ENCODE measurements at regions not wholly inside any gene's neighbourhood (a gene's known extent, or its start where the extent isn't known, plus 50 kb on each side); places are given as distances from the start of the nearest gene placed in this dataset.

DNA sequence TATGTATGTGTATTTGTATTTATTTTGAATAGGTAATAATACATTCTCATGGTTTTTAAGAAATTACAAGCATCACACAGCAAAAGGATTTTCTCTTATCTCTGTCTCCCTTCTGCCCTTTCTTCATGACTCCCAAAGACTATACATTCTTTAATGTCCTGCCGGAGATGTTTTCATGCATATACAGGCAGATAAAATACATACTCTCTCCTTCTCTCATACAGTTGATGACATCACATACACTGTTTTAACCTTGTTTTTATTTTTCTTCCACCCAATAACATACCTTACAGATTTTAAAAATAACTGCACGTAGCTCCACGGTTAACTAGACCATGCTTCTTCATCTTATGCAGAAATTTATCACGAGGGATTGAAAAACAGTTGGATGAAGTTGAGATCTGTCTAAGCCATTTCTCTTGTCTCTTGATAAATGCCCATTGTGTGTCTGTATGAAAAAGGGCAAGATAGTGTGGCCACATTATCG, 249.8 kb downstream of the EDEM1 start:
- H3K4me1 Mint-ChIP-seq, result peaks cover 9 to 16% of the 10 kb centered on the region in 2 donors
- H3K27ac Mint-ChIP-seq, result no peak overlapping the region
- H3K4me3 Mint-ChIP-seq, result no peak overlapping the region
- ATAC-seq (replicated peaks) (no peak), DNase-seq (no peak)
- no peaks in the 10 kb centered on the region for H3K9me3 Mint-ChIP-seq
- H3K27me3 Mint-ChIP-seq, result peaks cover 5 to 10% of the 10 kb centered on the region in 2 donors
- H3K36me3 Mint-ChIP-seq, result no peaks in the 10 kb centered on the region

DNA sequence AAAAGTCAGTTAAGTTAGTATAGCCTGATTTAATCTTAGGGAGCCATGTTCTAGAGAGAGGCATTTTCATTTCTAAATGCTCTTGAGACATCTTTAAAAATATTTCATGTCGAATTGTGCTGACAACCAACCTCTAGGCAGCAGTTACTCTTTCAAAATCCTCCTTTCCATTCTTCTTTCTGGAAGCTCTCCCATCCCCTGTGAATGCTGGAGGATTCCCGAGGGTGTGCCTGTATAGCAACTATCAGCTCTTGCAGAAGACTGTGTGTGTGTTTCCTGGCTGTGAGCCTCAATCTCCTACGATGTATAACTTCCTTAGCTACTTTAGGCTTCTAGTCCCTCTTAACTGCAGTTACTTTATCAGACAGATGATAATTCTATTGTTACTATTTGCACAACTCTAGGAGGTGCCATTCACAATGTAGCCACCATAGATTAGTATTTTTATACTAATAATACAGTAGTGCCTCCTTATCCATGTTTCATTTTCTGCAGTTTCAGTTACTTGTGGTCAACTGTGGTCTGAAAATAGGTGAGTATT, 250.3 kb downstream of the EDEM1 start:
- peaks cover 5 to 10% of the 10 kb centered on the region in 2 donors for H3K27me3 Mint-ChIP-seq
- ATAC-seq (replicated peaks) (no peak), DNase-seq (no peak)
- no peaks in the 10 kb centered on the region for H3K36me3 Mint-ChIP-seq
- peaks cover 9 to 14% of the 10 kb centered on the region in 2 donors for H3K4me1 Mint-ChIP-seq
- H3K4me3 Mint-ChIP-seq, result no peak overlapping the region
- peak overlapping the region; percentile 62 for H3K27ac Mint-ChIP-seq
- no peaks in the 10 kb centered on the region for H3K9me3 Mint-ChIP-seq

DNA sequence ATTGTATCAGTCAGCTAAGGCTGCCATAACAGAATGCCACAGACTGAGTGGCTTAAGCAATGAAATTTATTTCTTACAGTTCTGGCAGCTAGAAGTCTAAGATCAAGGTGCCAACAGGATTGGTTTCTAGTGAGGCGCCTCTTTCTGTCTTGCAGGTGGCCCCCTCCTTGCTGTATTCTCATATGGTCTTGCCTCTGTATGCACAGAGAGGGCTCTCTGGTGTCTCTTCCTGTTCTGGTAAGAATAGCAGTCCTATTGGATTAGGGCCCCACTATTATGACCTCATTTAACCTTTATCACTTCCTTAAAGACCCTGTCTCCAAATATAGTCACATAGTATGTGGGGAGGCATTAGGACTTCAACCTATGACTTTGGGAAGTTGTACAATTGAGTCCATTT, 253.9 kb downstream of the EDEM1 start:
- ATAC-seq (replicated peaks) (peak; percentile 43 to 51), DNase-seq (no peak)
- Mint-ChIP-seq H3K4me1 (peaks cover 0 to 4% of the 10 kb centered on the region in 2 donors), H3K27ac (no peak overlapping the region), H3K27me3 (peaks cover 5 to 10% of the 10 kb centered on the region in 2 donors), H3K9me3 (peaks cover 0 to 4% of the 10 kb centered on the region in 2 donors), H3K36me3 (no peaks in the 10 kb centered on the region), H3K4me3 (no peak overlapping the region)

DNA sequence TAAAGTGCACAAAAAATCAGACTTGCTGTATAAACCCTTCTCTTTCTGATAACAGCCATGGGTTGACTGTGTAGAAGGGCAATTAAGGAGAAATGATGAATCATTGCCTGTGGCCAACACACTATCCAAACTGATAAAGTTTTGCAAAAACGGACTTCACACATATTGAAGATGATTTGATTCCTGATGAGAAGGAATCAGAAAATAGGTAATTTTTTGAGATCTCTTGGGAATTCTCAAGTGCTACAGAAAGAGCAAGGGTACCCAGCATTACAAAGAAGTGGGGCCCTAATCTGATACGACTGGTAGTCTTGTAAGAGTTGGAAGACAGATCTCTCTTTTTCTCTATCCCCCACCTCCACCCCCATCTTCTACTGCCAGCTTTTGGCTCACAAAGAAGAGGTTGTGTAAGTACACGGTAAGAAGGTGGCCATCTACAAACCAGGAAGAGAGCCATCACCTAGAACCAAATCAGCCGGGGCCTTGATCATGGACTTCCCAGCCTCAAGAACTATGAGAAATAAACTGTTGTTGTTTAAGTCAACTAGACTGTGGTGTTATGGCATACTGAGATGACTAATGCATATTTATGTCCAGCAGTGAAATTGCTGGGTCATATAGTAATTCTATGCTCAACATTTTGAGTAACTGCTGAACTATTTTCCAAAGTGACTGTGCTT, 254.7 kb downstream of the EDEM1 start:
- no peak for ATAC-seq (replicated peaks)
- H3K4me3 Mint-ChIP-seq, result no peak overlapping the region
- no peak overlapping the region for H3K27ac Mint-ChIP-seq
- peaks cover 0 to 4% of the 10 kb centered on the region in 2 donors for H3K4me1 Mint-ChIP-seq
- peaks cover 5 to 10% of the 10 kb centered on the region in 2 donors for H3K27me3 Mint-ChIP-seq
- H3K36me3 Mint-ChIP-seq, result no peaks in the 10 kb centered on the region
- DNase-seq, result no peak
- peaks cover 0 to 4% of the 10 kb centered on the region in 2 donors for H3K9me3 Mint-ChIP-seq

DNA sequence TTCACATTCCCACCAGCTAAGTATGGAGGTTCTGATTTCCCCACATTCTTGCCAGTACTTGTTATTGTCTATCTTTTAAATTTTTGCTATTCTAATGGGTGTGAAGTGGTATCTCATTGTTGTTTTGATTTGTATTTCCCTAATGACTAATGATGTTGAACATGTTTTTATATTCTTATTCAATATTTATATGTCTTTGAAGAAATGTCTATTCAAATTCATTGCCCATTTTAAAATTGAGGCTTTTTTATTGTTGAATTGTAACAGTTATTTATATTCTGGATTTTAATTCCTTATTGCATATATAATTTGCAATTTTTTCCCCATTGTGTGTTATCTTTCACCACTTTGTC, 255.3 kb downstream of the EDEM1 start:
- Mint-ChIP-seq H3K27ac (no peak overlapping the region), H3K4me1 (peaks cover 0 to 4% of the 10 kb centered on the region in 2 donors), H3K36me3 (no peaks in the 10 kb centered on the region), H3K27me3 (peaks cover 5 to 9% of the 10 kb centered on the region in 2 donors), H3K9me3 (peaks cover 0 to 4% of the 10 kb centered on the region in 2 donors), H3K4me3 (no peak overlapping the region)
- ATAC-seq (replicated peaks) (no peak), DNase-seq (no peak)

DNA sequence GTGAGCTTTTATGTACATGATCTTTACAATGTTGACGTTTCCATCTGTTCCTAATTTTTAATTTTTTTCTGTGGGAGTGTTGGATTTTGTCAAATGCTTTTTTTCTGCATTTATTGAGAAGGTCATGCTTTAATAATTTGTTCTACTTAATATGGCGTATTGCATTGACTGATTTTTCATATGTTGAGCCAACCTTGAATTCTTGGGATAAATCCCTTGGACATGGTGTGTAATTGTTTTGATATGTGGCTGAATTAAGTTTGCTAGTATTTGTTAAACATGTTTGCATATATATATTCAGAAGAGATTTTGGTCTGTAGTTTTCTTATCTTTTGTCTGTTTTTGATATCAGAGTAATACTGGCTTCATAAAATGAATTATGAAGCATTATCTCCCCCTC, 256.7 kb downstream of the EDEM1 start:
- Mint-ChIP-seq H3K27ac (no peak overlapping the region), H3K27me3 (peaks cover under 1 to 5% of the 10 kb centered on the region in 2 donors), H3K9me3 (peaks cover 0 to 6% of the 10 kb centered on the region in 2 donors), H3K4me3 (no peak overlapping the region), H3K4me1 (peaks cover 2 to 5% of the 10 kb centered on the region in 2 donors), H3K36me3 (no peaks in the 10 kb centered on the region)
- no peak for ATAC-seq (replicated peaks)
- no peak for DNase-seq

DNA sequence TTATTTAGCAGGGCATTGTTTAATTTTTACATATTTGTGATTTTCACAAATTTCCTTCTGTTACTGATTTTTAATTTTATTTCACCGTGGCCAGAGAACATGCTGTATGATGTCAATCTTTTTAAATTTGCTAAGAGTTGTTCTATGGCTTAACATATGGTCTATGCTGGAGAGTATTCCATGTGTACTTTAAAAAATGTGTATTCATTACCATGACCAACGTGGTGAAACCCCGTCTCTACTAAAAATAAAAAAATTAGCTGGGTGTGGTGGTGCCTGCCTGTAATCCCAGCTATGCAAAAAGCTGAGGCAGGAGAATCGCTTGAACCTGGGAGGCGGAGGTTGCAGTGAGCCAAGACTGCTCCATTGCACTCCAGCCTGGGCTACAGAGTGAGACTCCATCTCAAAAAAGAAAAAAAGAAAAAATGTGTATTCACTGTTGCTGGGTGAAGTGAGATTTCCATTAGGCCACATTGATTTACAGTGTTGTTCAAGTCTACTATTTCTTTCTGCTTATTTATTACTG, 258.2 kb downstream of the EDEM1 start:
- ATAC-seq (replicated peaks), result no peak
- no peak overlapping the region for H3K4me3 Mint-ChIP-seq
- peaks cover 0 to 6% of the 10 kb centered on the region in 2 donors for H3K9me3 Mint-ChIP-seq
- peaks cover 8 to 16% of the 10 kb centered on the region in 2 donors for H3K4me1 Mint-ChIP-seq
- H3K27me3 Mint-ChIP-seq, result peaks cover 0 to 6% of the 10 kb centered on the region in 2 donors
- H3K36me3 Mint-ChIP-seq, result no peaks in the 10 kb centered on the region
- no peak for DNase-seq
- no peak overlapping the region for H3K27ac Mint-ChIP-seq

DNA sequence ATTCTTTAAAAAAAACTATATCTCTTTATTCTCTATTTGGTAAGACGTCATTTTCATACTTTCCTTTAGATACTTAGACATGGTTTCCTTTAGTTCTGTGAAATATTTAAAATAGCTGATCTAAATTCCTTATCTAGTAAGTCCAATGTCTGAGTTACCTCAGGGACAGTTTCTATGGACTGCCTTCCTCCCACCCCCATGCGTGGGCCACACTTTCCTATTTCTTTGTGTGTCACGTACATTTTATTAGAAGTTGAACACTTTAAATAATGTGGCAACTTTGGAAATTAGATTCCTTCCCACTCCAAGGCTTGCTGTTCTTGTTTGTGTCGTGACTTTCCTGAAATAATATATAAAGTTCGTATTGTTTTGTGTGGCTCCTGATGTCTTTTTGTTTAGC, 260.7 kb downstream of the EDEM1 start:
- Mint-ChIP-seq H3K27ac (no peak overlapping the region), H3K9me3 (peaks cover 0 to 6% of the 10 kb centered on the region in 2 donors), H3K27me3 (peaks cover 4 to 6% of the 10 kb centered on the region in 2 donors), H3K4me3 (no peak overlapping the region), H3K4me1 (peaks cover 6 to 16% of the 10 kb centered on the region in 2 donors), H3K36me3 (no peaks in the 10 kb centered on the region)
- ATAC-seq (replicated peaks), result no peak
- no peak for DNase-seq

DNA sequence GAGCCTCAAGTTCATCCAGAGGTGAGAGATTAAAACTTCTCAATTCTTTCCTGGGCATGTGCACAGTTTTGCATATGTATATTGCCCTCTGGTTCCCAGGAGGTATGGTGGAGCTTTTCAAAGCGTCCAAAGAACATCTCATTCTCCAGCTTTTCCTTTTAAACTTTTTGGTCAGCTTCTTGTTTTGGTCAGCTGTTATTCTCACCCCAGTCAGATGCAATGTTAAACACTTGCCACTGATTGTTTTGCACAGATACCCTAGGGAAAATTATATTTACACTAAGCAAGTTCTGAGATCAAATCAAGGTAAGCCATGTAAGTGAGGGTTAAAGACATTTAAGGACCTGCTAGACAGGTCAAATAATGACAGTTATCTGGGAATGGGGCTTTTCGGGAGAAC, 261.3 kb downstream of the EDEM1 start:
- Mint-ChIP-seq H3K4me1 (peaks cover 6 to 16% of the 10 kb centered on the region in 2 donors), H3K36me3 (no peaks in the 10 kb centered on the region), H3K4me3 (no peak overlapping the region), H3K27ac (no peak overlapping the region), H3K27me3 (peaks cover 6 to 8% of the 10 kb centered on the region in 2 donors), H3K9me3 (peaks cover 0 to 6% of the 10 kb centered on the region in 2 donors)
- DNase-seq (no peak), ATAC-seq (replicated peaks) (no peak)

DNA sequence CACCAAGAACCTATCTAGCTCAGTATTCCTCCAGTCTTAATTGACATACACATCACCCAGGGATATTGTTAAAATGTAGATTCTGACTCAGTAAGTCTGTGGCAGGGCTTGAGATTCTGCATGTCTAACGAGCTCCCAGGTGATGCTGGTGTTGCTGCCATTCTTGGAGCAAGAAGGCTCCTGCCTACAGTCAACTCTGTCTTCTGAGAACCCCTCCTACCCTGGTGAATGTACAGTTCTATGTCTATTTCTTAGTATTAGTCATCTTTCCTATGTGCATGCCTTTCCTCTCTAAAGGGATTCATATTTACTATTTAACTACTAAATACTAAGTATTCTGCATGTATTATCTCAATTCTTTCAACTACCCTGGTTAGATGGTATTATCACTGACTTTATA, 268.7 kb downstream of the EDEM1 start:
- Mint-ChIP-seq H3K27me3 (peaks cover 13 to 20% of the 10 kb centered on the region in 2 donors), H3K27ac (no peak overlapping the region), H3K4me1 (peaks cover 1 to 5% of the 10 kb centered on the region in 2 donors), H3K36me3 (no peaks in the 10 kb centered on the region), H3K4me3 (no peak overlapping the region), H3K9me3 (peaks cover 0 to 3% of the 10 kb centered on the region in 2 donors)
- no peak for DNase-seq
- ATAC-seq (replicated peaks), result peak; percentile 63 to 78

DNA sequence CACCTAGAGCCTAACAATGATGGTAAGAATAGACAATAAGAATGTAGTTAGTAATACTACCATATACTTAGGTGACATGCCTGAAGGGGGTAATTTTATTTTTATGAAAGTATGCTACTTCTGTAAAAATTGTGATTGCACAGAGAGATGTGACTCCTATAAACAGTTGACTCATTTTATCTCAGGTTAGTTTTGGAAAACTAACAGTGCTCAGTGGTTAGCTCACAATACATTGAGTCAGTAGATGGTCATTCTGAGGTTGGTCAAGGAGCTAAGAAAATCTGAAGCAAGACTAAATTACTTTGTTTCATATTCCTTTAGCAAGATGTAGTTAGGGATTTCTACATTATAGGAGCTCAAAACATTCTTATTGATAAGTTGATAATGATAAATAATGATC, 271.0 kb downstream of the EDEM1 start:
- no peaks in the 10 kb centered on the region for H3K36me3 Mint-ChIP-seq
- H3K4me1 Mint-ChIP-seq, result peaks cover 1 to 5% of the 10 kb centered on the region in 2 donors
- no peak overlapping the region for H3K4me3 Mint-ChIP-seq
- no peak overlapping the region for H3K27ac Mint-ChIP-seq
- peaks cover 13 to 19% of the 10 kb centered on the region in 2 donors for H3K27me3 Mint-ChIP-seq
- ATAC-seq (replicated peaks), result peak in 1 of 2 donors; percentile 33
- no peak for DNase-seq
- H3K9me3 Mint-ChIP-seq, result peaks cover 0 to 3% of the 10 kb centered on the region in 2 donors

DNA sequence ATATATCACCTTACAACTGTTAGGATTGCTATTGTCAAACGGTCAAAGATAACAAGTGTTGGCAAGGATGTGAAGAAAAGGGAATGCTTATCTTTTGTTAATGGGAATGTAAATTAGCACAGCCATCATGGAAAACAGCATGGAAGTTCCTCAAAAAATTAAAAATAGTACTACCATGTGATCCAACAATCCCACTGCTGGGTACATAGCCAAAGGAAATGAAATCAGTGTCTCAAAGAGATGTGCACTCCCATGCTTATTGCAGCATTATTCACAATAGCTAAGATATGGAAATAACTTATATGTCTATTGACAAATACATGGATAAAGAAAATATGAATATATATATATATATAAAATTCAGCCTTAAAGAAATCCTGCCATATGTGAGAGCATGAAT, 274.6 kb downstream of the EDEM1 start:
- H3K4me1 Mint-ChIP-seq, result peaks cover 5 to 16% of the 10 kb centered on the region in 2 donors
- ATAC-seq (replicated peaks) (no peak), DNase-seq (no peak)
- H3K9me3 Mint-ChIP-seq, result peaks cover 0 to 3% of the 10 kb centered on the region in 2 donors
- no peak overlapping the region for H3K27ac Mint-ChIP-seq
- H3K4me3 Mint-ChIP-seq, result no peak overlapping the region
- no peaks in the 10 kb centered on the region for H3K36me3 Mint-ChIP-seq
- peaks cover 13 to 24% of the 10 kb centered on the region in 2 donors for H3K27me3 Mint-ChIP-seq

DNA sequence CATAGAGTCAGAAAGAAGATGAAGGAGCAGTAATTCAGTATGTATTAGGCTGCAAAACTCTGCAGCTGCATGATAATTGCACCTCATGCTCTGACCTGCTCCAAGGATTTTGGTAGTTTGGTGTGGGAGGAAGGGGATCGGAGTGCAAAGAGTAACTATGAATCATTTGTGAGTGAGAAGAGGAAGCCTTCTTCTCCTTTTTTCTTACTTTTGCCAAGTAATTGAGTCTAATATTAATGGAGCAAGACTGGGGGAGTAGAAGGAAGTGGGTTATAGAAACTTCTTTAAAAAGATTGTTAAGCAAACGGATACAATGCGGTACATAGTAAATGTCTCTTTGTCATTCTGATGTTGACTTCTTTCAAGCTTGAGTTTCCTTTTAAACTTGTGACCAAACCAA, 276.5 kb downstream of the EDEM1 start:
- Mint-ChIP-seq H3K27ac (no peak overlapping the region), H3K9me3 (no peaks in the 10 kb centered on the region), H3K36me3 (no peaks in the 10 kb centered on the region), H3K27me3 (peaks cover 13 to 24% of the 10 kb centered on the region in 2 donors), H3K4me1 (peaks cover 4 to 11% of the 10 kb centered on the region in 2 donors), H3K4me3 (no peak overlapping the region)
- ATAC-seq (replicated peaks), result no peak
- DNase-seq, result no peak

DNA sequence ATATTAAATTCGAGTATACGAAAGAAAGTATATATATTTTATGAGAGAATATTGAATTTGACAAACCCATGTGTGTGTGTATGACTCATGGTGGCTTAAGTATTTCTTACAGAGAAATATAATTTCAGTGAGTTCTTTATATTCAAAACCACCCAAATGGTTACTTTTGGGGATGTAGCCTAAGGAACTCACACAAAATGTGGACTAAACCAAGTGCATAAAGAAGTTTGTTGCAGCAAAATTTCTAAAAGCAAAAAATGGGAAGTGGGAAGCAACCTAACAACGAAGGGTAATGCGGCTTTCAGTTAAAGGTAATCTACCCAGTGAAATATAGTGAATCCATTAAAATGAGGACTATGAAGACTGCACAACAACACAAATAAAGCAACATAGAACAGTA, 277.1 kb downstream of the EDEM1 start:
- Mint-ChIP-seq H3K27ac (no peak overlapping the region), H3K4me3 (no peak overlapping the region), H3K36me3 (no peaks in the 10 kb centered on the region), H3K9me3 (no peaks in the 10 kb centered on the region), H3K27me3 (peaks cover 15 to 24% of the 10 kb centered on the region in 2 donors), H3K4me1 (peaks cover 4 to 11% of the 10 kb centered on the region in 2 donors)
- ATAC-seq (replicated peaks), result no peak
- no peak for DNase-seq

DNA sequence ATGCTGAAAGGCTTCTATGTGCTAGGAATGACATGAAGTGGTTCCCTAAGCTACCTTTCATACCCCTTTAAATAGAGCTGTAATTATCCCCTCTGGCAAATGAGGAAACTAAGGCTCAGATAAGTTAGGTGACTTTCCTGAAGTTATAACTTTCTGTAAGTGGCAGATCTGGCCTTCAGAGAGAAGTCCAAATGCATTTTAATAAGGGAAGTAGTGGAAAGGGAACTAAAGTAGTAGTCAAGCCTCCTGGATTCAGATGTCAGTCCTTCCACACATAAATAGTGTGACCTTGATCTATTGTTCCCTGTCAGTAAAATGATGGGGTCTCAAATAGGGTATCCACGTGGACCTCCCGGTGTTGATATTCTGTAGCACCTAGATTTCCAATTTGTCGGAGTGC, 277.7 kb downstream of the EDEM1 start:
- Mint-ChIP-seq H3K4me1 (peaks cover 4 to 11% of the 10 kb centered on the region in 2 donors), H3K36me3 (no peaks in the 10 kb centered on the region), H3K4me3 (no peak overlapping the region), H3K9me3 (no peaks in the 10 kb centered on the region), H3K27me3 (peaks cover 11 to 19% of the 10 kb centered on the region in 2 donors), H3K27ac (no peak overlapping the region)
- ATAC-seq (replicated peaks) (no peak), DNase-seq (no peak)

Measured in stimulated activated naive B cell treated with anti-CD40 and anti-IgM and Interleukin-4, amounts not matched to agents 10 μg/mL and 1 μg/mL and 100 μg/mL, for 72 hours (primary cell).